HCT116 (cell line): ENCODE measurements at regions not wholly inside any gene's neighbourhood (a gene's known extent, or its start where the extent isn't known, plus 50 kb on each side); places are given as distances from the start of the nearest gene placed in this dataset.

Experiments used
- ATAC-seq: fragments of 200-7000 bp; cut with Tn5 transposase; 2 replicates; pipeline ENCODE4 v1.9.1; 2020; ENCODE audit warnings: mild to moderate bottlenecking, moderate library complexity
- BruUV-seq: library from RNA; stranded (reverse); fragments of 400-500 nt; replicated peaks from 2 replicates; lab custom pipeline; 2021; lab: Mats Ljungman, UMichigan
- CTCF ChIA-PET: fragments of 300-600 bp; sonication (Branson Sonifier 250); formaldehyde crosslinking; loops from one replicate; lab custom pipeline; 2021; ENCODE audit warnings: antibody characterized with exemption; lab: Charles Lee
- POLR2A ChIA-PET: fragments of 300-600, 350-600 bp; sonication (Branson Sonifier 250); formaldehyde crosslinking; loops from one replicate; lab custom pipeline; 2021; ENCODE audit warnings: antibody characterized with exemption; lab: Charles Lee
- RAD21 ChIA-PET, 2 experiments: fragments of 300-600 bp; sonication (Branson Sonifier 250); formaldehyde crosslinking; loops; one replicate each; lab custom pipeline; 2023; ENCODE audit warnings: low total read pairs in 2 of 2; ENCODE audit not compliant: uncharacterized antibody in 2 of 2, unreplicated experiment in 2 of 2, low non-redundant PET in 1 of 2; lab: Charles Lee
- DNase-seq: peaks from one replicate; pipeline ENCODE4 v3.0.0-alpha.2; 2010; ENCODE audit warnings: low read depth, low spot score
- H2AFZ ChIP-seq: fragments of 200-600 bp; shearing (Covaris generic), sonication (generic); 2 replicates; pipeline ENCODE4 v1.6.1; 2017; ENCODE audit warnings: low read depth, mixed run types, mixed read lengths, antibody characterized with exemption, low read length; ENCODE audit not compliant: poor library complexity, severe bottlenecking
- H3K27ac ChIP-seq: 2 replicates; pipeline ENCODE4 v1.5.1; 2012; ENCODE audit warnings: low read depth, low read length
- H3K27me3 ChIP-seq: fragments of 200-600 bp; sonication (generic); 2 replicates; pipeline ENCODE4 v1.6.1; 2016; ENCODE audit warnings: mixed run types, low read length, mixed read lengths; ENCODE audit not compliant: insufficient read depth
- H3K36me3 ChIP-seq, 2 experiments: fragments of 200-500 bp in 1 of 2; fragments of 200-600 bp in 1 of 2; sonication (Bioruptor generic) in 1 of 2; sonication (generic) in 1 of 2; 2 replicates each; pipeline versions ENCODE4 v1.5.1 to v1.6.1; 2014 to 2016; ENCODE audit warnings: low read length in 2 of 2, inconsistent platforms in 1 of 2, mixed read lengths in 1 of 2, mixed run types in 1 of 2; ENCODE audit not compliant: insufficient read depth in 2 of 2, control insufficient read depth in 1 of 2
- H3K4me1 ChIP-seq, 2 experiments: fragments of 200-600 bp in 1 of 2; sonication (generic) in 1 of 2; 2 replicates each; pipeline versions ENCODE4 v1.5.1 to v1.6.1; 2012 to 2017; ENCODE audit warnings: low read length in 2 of 2, inconsistent platforms in 1 of 2, mild to moderate bottlenecking in 1 of 2, mixed read lengths in 1 of 2, mixed run types in 1 of 2, moderate library complexity in 1 of 2; ENCODE audit not compliant: insufficient read depth in 2 of 2, control insufficient read depth in 1 of 2
- H3K4me2 ChIP-seq: fragments of 200-600 bp; sonication (generic); 2 replicates; pipeline ENCODE4 v1.6.1; 2017; ENCODE audit warnings: mixed run types, low read length, mixed read lengths
- H3K4me3 ChIP-seq, 2 experiments: fragments of 200-600 bp in 1 of 2; sonication (generic) in 1 of 2; replicated peaks in 1 of 2; 2 replicates each; pipeline ENCODE4 v1.5.1; 2011 to 2016; ENCODE audit warnings: low read length in 2 of 2, control low read depth in 1 of 2, low read depth in 1 of 2, mild to moderate bottlenecking in 1 of 2, mixed read lengths in 1 of 2, mixed run types in 1 of 2
- H3K79me2 ChIP-seq: fragments of 200-600 bp; sonication (generic); 2 replicates; pipeline ENCODE4 v1.6.1; 2017; ENCODE audit warnings: mild to moderate bottlenecking, mixed run types, low read length, moderate library complexity, mixed read lengths; ENCODE audit not compliant: insufficient read depth
- H3K9ac ChIP-seq: fragments of 200-600 bp; sonication (generic); 2 replicates; pipeline ENCODE4 v1.6.1; 2016; ENCODE audit warnings: low read length, mixed read lengths
- H3K9me2 ChIP-seq: fragments of 200-600 bp; sonication (generic), shearing (Covaris generic); 2 replicates; pipeline ENCODE4 v1.6.1; 2017; ENCODE audit warnings: mixed run types, mild to moderate bottlenecking, moderate library complexity; ENCODE audit not compliant: insufficient read depth
- H3K9me3 ChIP-seq, 2 experiments: fragments of 200-500 bp in 1 of 2; fragments of 200-600 bp in 1 of 2; sonication (Bioruptor generic) in 1 of 2; sonication (generic) in 1 of 2; 2 replicates each; pipeline ENCODE4 v1.6.1; 2014 to 2017; ENCODE audit warnings: low read length in 2 of 2, mixed read lengths in 2 of 2, inconsistent platforms in 1 of 2, low read depth in 1 of 2, mild to moderate bottlenecking in 1 of 2, mixed run types in 1 of 2, moderate library complexity in 1 of 2; ENCODE audit not compliant: control insufficient read depth in 1 of 2, insufficient read depth in 1 of 2
- H4K20me1 ChIP-seq: fragments of 200-600 bp; sonication (generic), shearing (Covaris generic); 2 replicates; pipeline ENCODE4 v1.6.1; 2017; ENCODE audit warnings: mixed run types, mild to moderate bottlenecking, moderate library complexity; ENCODE audit not compliant: insufficient read depth
- EGR1 ChIP-seq: IDR thresholded peaks from 2 replicates; pipeline ENCODE4 v1.6.1; 2012; ENCODE audit warnings: low read depth
- FOSL1 ChIP-seq: IDR thresholded peaks from 2 replicates; pipeline ENCODE4 v1.6.1; 2012; ENCODE audit warnings: low read depth
- JUND ChIP-seq: IDR thresholded peaks from 2 replicates; pipeline ENCODE4 v1.6.1; 2012
- SIN3A ChIP-seq: IDR thresholded peaks from 2 replicates; pipeline ENCODE4 v1.6.1; 2012; ENCODE audit warnings: low read depth
- SRF ChIP-seq: IDR thresholded peaks from 2 replicates; pipeline ENCODE4 v1.6.1; 2012; ENCODE audit warnings: low read depth
- YY1 ChIP-seq: IDR thresholded peaks from 2 replicates; pipeline ENCODE4 v1.6.1; 2011; ENCODE audit warnings: low read length, low read depth, moderate library complexity, mild to moderate bottlenecking; ENCODE audit not compliant: insufficient replicate concordance; ENCODE audit errors: extremely low read depth
- intact Hi-C: fragments of 100-400 bp; cut with micrococcal nuclease; formaldehyde crosslinking; loops from 2 replicates; pipeline ENCODE4 v1.10.0; 2022
- TF ChIP-seq, protein P1 (sequence below): IDR thresholded peaks from 2 replicates; pipeline ENCODE4 v1.6.1; 2011; ENCODE audit warnings: mild to moderate bottlenecking, low read length, moderate library complexity; ENCODE audit not compliant: insufficient replicate concordance; ENCODE audit errors: extremely low read depth
- TF ChIP-seq, protein P2 (sequence below): IDR thresholded peaks from 2 replicates; pipeline ENCODE4 v1.6.1; 2012; ENCODE audit warnings: low read depth
- TF ChIP-seq, protein P3 (sequence below), 3 experiments: fragments of 200-600 bp in 1 of 3; sonication (generic) in 1 of 3; IDR thresholded peaks in 2 of 3; conservative IDR thresholded peaks in 1 of 3; 2 replicates each; pipeline ENCODE4 v1.5.1; 2012 to 2017; ENCODE audit warnings: low read depth in 2 of 3, low read length in 2 of 3, antibody characterized with exemption in 1 of 3, borderline replicate concordance in 1 of 3, control low read depth in 1 of 3, mild to moderate bottlenecking in 1 of 3, mixed read lengths in 1 of 3, mixed run types in 1 of 3, moderate library complexity in 1 of 3; ENCODE audit not compliant: insufficient read depth in 1 of 3

DNA sequence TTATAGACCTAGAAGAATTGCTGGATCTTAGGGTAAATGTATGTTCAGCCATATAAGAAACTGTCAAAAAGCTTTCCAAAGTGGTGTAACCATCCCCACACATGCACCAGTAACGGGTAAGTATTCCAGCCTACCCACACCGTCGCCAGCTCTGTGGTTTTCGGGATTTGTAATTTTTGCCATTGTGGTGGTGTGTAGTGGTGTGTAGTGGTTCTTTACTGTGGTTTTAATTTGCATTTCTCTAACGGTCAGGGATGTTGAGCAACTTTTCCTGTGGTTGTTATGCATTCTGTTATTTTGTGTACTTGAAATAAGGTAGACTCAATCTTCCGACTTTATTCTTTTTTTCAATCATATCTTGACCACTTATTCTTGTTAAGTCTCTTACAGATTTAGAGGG is 342.4 kb upstream of the AJAP1 start:
- ATAC-seq (no peak), DNase-seq (no peak)
- Histone ChIP-seq H3K36me3 (no peaks in the 10 kb centered on the region), H3K27me3 (no peaks in the 10 kb centered on the region), H3K79me2 (no peaks in the 10 kb centered on the region), H4K20me1 (no peaks in the 10 kb centered on the region), H3K9ac (no peak overlapping the region), H3K9me3 (no peaks in the 10 kb centered on the region), H3K4me3 (no peak overlapping the region), H3K4me1 (no peaks in the 10 kb centered on the region), H3K4me2 (no peak overlapping the region), H3K27ac (no peak overlapping the region), H2AFZ (no peak overlapping the region), H3K9me2 (no peaks in the 10 kb centered on the region)
- ChIA-PET CTCF (no interaction called here), RAD21 (no interaction called here), POLR2A (no interaction called here)
- TF ChIP-seq YY1: no peak
- no peak for TF ChIP-seq SRF
- no peak for TF ChIP-seq JUND
- TF ChIP-seq, protein P1, sequence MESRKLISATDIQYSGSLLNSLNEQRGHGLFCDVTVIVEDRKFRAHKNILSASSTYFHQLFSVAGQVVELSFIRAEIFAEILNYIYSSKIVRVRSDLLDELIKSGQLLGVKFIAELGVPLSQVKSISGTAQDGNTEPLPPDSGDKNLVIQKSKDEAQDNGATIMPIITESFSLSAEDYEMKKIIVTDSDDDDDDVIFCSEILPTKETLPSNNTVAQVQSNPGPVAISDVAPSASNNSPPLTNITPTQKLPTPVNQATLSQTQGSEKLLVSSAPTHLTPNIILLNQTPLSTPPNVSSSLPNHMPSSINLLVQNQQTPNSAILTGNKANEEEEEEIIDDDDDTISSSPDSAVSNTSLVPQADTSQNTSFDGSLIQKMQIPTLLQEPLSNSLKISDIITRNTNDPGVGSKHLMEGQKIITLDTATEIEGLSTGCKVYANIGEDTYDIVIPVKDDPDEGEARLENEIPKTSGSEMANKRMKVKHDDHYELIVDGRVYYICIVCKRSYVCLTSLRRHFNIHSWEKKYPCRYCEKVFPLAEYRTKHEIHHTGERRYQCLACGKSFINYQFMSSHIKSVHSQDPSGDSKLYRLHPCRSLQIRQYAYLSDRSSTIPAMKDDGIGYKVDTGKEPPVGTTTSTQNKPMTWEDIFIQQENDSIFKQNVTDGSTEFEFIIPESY: no peak
- no peak for TF ChIP-seq SIN3A
- TF ChIP-seq, protein P2, sequence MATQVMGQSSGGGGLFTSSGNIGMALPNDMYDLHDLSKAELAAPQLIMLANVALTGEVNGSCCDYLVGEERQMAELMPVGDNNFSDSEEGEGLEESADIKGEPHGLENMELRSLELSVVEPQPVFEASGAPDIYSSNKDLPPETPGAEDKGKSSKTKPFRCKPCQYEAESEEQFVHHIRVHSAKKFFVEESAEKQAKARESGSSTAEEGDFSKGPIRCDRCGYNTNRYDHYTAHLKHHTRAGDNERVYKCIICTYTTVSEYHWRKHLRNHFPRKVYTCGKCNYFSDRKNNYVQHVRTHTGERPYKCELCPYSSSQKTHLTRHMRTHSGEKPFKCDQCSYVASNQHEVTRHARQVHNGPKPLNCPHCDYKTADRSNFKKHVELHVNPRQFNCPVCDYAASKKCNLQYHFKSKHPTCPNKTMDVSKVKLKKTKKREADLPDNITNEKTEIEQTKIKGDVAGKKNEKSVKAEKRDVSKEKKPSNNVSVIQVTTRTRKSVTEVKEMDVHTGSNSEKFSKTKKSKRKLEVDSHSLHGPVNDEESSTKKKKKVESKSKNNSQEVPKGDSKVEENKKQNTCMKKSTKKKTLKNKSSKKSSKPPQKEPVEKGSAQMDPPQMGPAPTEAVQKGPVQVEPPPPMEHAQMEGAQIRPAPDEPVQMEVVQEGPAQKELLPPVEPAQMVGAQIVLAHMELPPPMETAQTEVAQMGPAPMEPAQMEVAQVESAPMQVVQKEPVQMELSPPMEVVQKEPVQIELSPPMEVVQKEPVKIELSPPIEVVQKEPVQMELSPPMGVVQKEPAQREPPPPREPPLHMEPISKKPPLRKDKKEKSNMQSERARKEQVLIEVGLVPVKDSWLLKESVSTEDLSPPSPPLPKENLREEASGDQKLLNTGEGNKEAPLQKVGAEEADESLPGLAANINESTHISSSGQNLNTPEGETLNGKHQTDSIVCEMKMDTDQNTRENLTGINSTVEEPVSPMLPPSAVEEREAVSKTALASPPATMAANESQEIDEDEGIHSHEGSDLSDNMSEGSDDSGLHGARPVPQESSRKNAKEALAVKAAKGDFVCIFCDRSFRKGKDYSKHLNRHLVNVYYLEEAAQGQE: no peak
- TF ChIP-seq, protein P3, sequence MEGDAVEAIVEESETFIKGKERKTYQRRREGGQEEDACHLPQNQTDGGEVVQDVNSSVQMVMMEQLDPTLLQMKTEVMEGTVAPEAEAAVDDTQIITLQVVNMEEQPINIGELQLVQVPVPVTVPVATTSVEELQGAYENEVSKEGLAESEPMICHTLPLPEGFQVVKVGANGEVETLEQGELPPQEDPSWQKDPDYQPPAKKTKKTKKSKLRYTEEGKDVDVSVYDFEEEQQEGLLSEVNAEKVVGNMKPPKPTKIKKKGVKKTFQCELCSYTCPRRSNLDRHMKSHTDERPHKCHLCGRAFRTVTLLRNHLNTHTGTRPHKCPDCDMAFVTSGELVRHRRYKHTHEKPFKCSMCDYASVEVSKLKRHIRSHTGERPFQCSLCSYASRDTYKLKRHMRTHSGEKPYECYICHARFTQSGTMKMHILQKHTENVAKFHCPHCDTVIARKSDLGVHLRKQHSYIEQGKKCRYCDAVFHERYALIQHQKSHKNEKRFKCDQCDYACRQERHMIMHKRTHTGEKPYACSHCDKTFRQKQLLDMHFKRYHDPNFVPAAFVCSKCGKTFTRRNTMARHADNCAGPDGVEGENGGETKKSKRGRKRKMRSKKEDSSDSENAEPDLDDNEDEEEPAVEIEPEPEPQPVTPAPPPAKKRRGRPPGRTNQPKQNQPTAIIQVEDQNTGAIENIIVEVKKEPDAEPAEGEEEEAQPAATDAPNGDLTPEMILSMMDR (IDR thresholded peaks at IDR 0.05 in 2 of 3, conservative IDR thresholded peaks at IDR 0.05 in 1 of 3; ENCODE audit: borderline replicate concordance in 1 of 3, insufficient read depth in 1 of 3, low read depth in 2 of 3, low read length in 2 of 3): no peak
- TF ChIP-seq EGR1: no peak
- no peak for TF ChIP-seq FOSL1
- BruUV-seq: no TSS peak
- intact Hi-C loops: no loop called here
